ENCODE measurements at regions not wholly inside any gene's neighbourhood (a gene's known extent, or its start where the extent isn't known, plus 50 kb on each side); places are given as distances from the start of the nearest gene placed in this dataset.

- TF ChIP-seq, protein P1, sequence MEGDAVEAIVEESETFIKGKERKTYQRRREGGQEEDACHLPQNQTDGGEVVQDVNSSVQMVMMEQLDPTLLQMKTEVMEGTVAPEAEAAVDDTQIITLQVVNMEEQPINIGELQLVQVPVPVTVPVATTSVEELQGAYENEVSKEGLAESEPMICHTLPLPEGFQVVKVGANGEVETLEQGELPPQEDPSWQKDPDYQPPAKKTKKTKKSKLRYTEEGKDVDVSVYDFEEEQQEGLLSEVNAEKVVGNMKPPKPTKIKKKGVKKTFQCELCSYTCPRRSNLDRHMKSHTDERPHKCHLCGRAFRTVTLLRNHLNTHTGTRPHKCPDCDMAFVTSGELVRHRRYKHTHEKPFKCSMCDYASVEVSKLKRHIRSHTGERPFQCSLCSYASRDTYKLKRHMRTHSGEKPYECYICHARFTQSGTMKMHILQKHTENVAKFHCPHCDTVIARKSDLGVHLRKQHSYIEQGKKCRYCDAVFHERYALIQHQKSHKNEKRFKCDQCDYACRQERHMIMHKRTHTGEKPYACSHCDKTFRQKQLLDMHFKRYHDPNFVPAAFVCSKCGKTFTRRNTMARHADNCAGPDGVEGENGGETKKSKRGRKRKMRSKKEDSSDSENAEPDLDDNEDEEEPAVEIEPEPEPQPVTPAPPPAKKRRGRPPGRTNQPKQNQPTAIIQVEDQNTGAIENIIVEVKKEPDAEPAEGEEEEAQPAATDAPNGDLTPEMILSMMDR (IDR thresholded peaks at IDR 0.05) = no peak
- no peak for TF ChIP-seq EP300 (IDR thresholded peaks at IDR 0.05)
Observed at GRCh38 chr10:21272643-21273399, 252.7 kb downstream of the SKIDA1 start.
